ENCODE measurements at regions not wholly inside any gene's neighbourhood (a gene's known extent, or its start where the extent isn't known, plus 50 kb on each side); places are given as distances from the start of the nearest gene placed in this dataset.

DNA sequence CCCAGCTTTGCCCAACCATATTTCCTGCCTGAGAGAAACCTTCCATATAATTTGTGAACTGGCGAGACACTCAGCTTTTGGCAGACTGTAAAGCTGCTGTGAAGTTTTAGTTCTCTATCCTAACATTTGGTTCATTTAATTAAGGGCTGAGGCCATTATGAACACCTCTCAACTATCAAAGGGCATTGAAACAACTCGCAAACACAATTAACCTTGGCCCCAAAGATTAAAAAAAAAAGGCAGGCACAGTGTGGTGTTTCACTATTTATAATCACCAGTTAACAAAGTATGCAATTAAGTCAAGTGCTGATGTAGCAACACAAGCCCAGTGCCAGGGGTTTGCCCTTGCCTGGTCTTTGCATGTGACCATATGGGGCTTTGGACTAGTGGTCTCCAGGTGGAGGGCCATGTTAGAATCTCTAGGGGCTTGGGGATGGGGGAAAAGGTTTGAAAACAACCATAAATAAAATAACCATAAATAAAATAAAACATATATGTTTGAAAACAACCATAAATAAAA lies 297.6 kb upstream of the SKOR2 start:
- TF ChIP-seq ZFP3 (CRISPR knock-in tag; IDR thresholded peaks at IDR 0.05) (no peak), ZFP30 (CRISPR knock-in tag; IDR thresholded peaks at IDR 0.05) (no peak), ARNTL (CRISPR knock-in tag; IDR thresholded peaks at IDR 0.05; ENCODE audit: borderline replicate concordance, low read depth) (no peak)
- TF ChIP-seq, protein P1, sequence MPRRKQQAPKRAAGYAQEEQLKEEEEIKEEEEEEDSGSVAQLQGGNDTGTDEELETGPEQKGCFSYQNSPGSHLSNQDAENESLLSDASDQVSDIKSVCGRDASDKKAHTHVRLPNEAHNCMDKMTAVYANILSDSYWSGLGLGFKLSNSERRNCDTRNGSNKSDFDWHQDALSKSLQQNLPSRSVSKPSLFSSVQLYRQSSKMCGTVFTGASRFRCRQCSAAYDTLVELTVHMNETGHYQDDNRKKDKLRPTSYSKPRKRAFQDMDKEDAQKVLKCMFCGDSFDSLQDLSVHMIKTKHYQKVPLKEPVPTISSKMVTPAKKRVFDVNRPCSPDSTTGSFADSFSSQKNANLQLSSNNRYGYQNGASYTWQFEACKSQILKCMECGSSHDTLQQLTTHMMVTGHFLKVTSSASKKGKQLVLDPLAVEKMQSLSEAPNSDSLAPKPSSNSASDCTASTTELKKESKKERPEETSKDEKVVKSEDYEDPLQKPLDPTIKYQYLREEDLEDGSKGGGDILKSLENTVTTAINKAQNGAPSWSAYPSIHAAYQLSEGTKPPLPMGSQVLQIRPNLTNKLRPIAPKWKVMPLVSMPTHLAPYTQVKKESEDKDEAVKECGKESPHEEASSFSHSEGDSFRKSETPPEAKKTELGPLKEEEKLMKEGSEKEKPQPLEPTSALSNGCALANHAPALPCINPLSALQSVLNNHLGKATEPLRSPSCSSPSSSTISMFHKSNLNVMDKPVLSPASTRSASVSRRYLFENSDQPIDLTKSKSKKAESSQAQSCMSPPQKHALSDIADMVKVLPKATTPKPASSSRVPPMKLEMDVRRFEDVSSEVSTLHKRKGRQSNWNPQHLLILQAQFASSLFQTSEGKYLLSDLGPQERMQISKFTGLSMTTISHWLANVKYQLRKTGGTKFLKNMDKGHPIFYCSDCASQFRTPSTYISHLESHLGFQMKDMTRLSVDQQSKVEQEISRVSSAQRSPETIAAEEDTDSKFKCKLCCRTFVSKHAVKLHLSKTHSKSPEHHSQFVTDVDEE (CRISPR knock-in tag; IDR thresholded peaks at IDR 0.05) = no peak
- TF ChIP-seq, protein P2, sequence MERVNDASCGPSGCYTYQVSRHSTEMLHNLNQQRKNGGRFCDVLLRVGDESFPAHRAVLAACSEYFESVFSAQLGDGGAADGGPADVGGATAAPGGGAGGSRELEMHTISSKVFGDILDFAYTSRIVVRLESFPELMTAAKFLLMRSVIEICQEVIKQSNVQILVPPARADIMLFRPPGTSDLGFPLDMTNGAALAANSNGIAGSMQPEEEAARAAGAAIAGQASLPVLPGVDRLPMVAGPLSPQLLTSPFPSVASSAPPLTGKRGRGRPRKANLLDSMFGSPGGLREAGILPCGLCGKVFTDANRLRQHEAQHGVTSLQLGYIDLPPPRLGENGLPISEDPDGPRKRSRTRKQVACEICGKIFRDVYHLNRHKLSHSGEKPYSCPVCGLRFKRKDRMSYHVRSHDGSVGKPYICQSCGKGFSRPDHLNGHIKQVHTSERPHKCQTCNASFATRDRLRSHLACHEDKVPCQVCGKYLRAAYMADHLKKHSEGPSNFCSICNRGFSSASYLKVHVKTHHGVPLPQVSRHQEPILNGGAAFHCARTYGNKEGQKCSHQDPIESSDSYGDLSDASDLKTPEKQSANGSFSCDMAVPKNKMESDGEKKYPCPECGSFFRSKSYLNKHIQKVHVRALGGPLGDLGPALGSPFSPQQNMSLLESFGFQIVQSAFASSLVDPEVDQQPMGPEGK (CRISPR knock-in tag; IDR thresholded peaks at IDR 0.05; ENCODE audit: borderline replicate concordance) = no peak
